ENCODE measurements at regions not wholly inside any gene's neighbourhood (a gene's known extent, or its start where the extent isn't known, plus 50 kb on each side); places are given as distances from the start of the nearest gene placed in this dataset.
A peak's percentile ranks its signal among the peaks of the same experiment; 100 is the strongest.

DNA sequence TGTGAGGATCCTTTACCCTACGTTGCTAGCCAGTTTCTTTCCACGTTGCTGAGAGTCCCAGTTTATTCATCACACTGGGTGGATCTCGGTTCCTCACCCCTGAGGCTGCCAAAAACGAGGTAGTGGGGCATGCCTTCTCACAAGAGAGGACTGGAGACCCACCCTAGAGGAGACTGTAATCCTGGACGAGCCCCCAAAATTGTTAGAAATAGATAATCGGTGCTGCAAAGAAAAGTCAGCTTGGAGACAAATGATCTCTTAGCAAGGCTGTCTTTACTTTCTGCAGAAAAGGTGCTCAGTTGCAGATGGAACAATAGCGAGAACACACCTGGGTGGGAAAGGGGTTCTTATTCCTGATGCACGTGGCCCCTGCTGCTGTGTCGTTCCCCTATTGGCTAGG, 101.8 kb downstream of the TMEM167A start:
- Histone ChIP-seq H3K4me2 (ENCODE audit: low read length) (peak overlapping the region; percentile 82), H3K79me2 (ENCODE audit: insufficient read depth, low read length) (peaks cover 39% of the 10 kb centered on the region), H3K4me3 (replicated peaks in 1 of 2; ENCODE audit: low read depth in 1 of 2, low read length in 2 of 2) (peak overlapping the region; percentile 63 to 71), H4K20me1 (ENCODE audit: insufficient read depth) (no peaks in the 10 kb centered on the region), H3K36me3 (ENCODE audit: control insufficient read depth in 1 of 2, insufficient read depth in 2 of 2, low read length in 2 of 2) (peaks cover 0 to 20% of the 10 kb centered on the region in 2 experiments; a peak in 2 of 4 replicates), H3K9ac (ENCODE audit: low read length) (peak overlapping the region; percentile 88), H3K27me3 (ENCODE audit: insufficient read depth, low read length) (no peaks in the 10 kb centered on the region), H3K27ac (ENCODE audit: low read depth, low read length) (peak overlapping the region; percentile 96), H3K9me3 (ENCODE audit: control insufficient read depth in 1 of 2, insufficient read depth in 1 of 2, low read depth in 1 of 2, low read length in 2 of 2) (no peaks in the 10 kb centered on the region), H3K4me1 (ENCODE audit: control insufficient read depth in 1 of 2, insufficient read depth in 2 of 2, low read length in 2 of 2) (peaks cover 24 to 84% of the 10 kb centered on the region in 2 experiments), H3K9me2 (ENCODE audit: insufficient read depth) (no peaks in the 10 kb centered on the region), H2AFZ (ENCODE audit: low read depth, low read length, poor library complexity, severe bottlenecking) (no peak overlapping the region)
- ChIA-PET RAD21 (ENCODE audit: low non-redundant PET in 1 of 2, low total read pairs in 2 of 2, uncharacterized antibody in 2 of 2, unreplicated experiment in 2 of 2) (no interaction called here), CTCF (no interaction called here), POLR2A (no interaction called here)
- intact Hi-C loops (cut with micrococcal nuclease): loop anchor here (5.0 kb wide), 2 partner anchors 102 to 333 kb away; partner anchors contain the start of genes TMEM167A and XRCC4
- DNase-seq (ENCODE audit: low read depth, low spot score) (no peak), ATAC-seq (peak; percentile 20; the same call in 1 of the 2 replicates)
- BruUV-seq (replicated peaks): no TSS peak
- no peak for TF ChIP-seq FOSL1 (IDR thresholded peaks at IDR 0.05; ENCODE audit: low read depth)
- TF ChIP-seq SRF (IDR thresholded peaks at IDR 0.05; ENCODE audit: low read depth): no peak
- no peak for TF ChIP-seq CBX3 (IDR thresholded peaks at IDR 0.05; ENCODE audit: low read depth)
- TF ChIP-seq ATF3 (IDR thresholded peaks at IDR 0.05): no peak
- no peak for TF ChIP-seq ZFX (IDR thresholded peaks at IDR 0.05)
- TF ChIP-seq, protein P1, sequence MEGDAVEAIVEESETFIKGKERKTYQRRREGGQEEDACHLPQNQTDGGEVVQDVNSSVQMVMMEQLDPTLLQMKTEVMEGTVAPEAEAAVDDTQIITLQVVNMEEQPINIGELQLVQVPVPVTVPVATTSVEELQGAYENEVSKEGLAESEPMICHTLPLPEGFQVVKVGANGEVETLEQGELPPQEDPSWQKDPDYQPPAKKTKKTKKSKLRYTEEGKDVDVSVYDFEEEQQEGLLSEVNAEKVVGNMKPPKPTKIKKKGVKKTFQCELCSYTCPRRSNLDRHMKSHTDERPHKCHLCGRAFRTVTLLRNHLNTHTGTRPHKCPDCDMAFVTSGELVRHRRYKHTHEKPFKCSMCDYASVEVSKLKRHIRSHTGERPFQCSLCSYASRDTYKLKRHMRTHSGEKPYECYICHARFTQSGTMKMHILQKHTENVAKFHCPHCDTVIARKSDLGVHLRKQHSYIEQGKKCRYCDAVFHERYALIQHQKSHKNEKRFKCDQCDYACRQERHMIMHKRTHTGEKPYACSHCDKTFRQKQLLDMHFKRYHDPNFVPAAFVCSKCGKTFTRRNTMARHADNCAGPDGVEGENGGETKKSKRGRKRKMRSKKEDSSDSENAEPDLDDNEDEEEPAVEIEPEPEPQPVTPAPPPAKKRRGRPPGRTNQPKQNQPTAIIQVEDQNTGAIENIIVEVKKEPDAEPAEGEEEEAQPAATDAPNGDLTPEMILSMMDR (IDR thresholded peaks at IDR 0.05 in 2 of 3, conservative IDR thresholded peaks at IDR 0.05 in 1 of 3; ENCODE audit: borderline replicate concordance in 1 of 3, insufficient read depth in 1 of 3, low read depth in 2 of 3, low read length in 2 of 3): no peak
- TF ChIP-seq EZH2 (IDR thresholded peaks at IDR 0.05): no peak
- no peak for TF ChIP-seq POLR2AphosphoS5 (IDR thresholded peaks at IDR 0.05; ENCODE audit: low read depth, low read length)
- no peak for TF ChIP-seq ZNF274 (IDR thresholded peaks at IDR 0.05; ENCODE audit: low read depth, low read length)
- TF ChIP-seq SIN3A (IDR thresholded peaks at IDR 0.05; ENCODE audit: low read depth): no peak
- TF ChIP-seq YY1 (IDR thresholded peaks at IDR 0.05; ENCODE audit: extremely low read depth, insufficient replicate concordance, low read depth, low read length): no peak
- TF ChIP-seq TCF7L2 (IDR thresholded peaks at IDR 0.05; ENCODE audit: borderline replicate concordance, extremely low read depth, insufficient read depth, insufficient read length): no peak
- TF ChIP-seq EZH2phosphoT487 (IDR thresholded peaks at IDR 0.05; ENCODE audit: borderline replicate concordance): no peak
- no peak for TF ChIP-seq CEBPB (IDR thresholded peaks at IDR 0.05; ENCODE audit: low read depth)
